Amygdala (tissue), 56 donors: ENCODE measurements at regions not wholly inside any gene's neighbourhood (a gene's known extent, or its start where the extent isn't known, plus 50 kb on each side); places are given as distances from the start of the nearest gene placed in this dataset.

Source experiments
- DNase-seq, 56 donors: peaks; one replicate each; lab custom pipeline; 2025; lab: John Stamatoyannopoulos, UW

DNA sequence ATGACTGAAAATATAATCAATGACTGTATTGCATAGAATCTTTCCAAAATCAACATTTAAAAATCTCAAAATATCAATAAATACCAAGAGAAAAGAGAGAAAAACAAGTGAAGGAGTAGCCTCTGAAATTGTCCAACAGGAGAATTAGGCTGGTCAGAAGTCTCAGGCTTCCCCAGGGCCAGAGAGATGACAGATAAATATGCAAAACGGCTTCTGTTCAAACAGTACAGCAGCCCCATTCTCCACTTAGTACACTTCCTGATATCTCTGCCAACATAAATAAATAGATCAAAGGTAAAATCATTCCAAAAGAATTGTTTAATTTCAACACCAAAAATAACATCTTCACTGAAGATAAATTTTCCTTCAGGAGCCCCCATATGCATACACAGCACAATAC is 204.7 kb upstream of the GABRA2 start:
- DNase-seq = no peak

DNA sequence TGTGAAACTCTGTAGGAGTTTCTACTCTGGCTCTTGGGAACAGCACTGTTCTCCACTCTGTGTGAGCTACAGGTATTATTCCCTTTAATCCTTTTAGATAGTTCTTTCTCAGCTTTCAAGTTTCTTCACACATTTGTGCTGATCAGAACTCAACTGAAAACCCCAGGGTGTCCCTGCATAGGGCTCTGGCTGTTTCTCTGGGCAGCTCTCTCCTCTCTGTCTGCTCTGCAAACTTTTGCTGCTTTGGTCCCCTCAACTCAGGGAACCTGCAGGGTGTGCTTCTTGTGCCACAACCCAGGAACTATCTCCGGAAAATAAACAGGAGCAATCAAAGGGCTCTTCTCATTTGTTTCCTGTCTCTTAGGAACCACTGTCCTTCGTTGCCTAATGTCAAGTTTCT is 196.6 kb upstream of the GABRA2 start:
- DNase-seq = no peak

DNA sequence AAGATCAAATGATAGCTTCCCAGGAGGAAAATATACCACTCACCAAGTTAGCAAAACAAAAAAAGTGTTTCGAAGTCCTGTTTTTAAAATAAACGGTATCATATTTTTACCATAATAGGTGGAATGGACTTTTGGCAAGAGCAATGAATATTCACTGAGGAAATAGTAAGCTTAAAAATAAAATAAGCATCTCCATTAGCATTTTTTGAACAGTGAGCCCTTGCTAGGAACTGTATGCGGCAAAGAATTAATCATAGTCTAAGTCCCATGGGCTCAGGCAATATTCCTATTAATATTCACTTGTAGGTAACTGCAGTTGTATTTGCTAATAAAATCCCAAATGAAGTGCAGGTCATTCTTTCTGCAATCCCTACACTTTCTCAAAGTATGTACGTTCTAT is 191.7 kb upstream of the GABRA2 start:
- no peak for DNase-seq

DNA sequence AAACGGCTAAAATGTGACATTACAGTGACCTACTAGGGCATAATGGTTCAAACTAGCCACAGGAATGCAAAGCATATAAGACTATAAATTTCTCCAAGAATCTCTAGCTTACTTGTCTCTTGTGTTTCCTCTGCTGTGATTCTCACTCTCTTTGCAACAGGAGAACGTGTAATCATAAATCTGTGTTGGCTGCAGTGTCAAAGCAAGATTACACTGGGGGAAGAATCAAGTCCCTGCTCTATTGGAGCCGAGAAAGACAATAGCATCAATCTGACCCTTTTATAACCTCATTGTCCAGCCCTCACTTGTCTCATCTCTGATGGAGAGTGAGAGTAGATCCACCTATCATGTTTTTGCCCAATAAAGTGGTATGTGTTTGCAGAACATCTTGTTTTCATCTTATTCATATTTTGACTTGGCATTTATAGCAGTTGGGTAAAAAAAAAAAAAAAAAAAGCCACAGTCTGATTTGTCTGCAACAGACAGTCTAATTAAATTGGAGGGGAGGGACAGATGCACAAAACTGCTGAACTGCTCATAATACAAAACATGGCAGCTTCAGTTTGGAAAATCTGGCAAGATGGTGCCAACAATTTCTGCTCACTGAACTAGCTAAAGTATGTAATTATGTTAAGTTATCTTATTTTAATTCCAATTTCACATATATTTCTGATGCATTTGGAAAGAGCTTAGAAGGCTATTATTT is 165.0 kb upstream of the GABRA2 start:
- DNase-seq = no peak

DNA sequence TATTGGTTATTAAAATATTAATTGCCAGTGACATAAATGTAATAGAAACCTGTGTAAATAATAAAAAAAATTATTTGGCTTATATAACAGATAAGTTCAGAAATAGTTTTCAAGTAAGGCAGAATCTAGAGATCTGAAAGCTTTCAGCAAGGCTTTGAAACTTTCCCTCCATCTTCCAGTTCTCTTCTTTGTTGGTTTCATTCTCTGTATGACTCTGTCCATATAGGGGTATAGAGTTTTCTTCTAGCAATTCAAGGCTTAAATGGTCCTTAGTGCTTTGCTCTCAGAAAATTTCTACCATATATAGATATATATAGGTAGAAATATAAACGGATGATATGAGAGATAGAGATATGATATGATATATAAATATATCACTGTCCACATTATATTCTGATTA is 160.5 kb upstream of the GABRA2 start:
- DNase-seq = no peak

DNA sequence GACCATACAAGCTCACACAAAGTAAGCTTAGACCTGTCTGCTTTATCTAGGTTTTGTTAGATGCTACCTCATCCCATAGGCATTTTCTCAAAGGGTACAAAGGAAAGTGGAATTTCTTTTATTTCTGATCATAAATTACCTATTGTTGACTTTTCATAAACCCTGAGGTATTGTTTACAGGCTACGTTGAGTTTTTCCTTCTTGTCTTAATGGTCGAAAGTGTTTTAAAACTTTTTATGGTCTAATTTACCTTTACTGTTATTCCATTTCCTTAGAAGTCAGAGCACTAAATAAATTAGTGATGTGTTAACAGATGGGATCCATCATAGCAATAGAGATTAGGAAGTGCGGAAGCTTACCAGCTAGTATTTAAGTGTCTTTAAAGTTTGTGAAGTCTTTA is 159.2 kb upstream of the GABRA2 start:
- DNase-seq = no peak

DNA sequence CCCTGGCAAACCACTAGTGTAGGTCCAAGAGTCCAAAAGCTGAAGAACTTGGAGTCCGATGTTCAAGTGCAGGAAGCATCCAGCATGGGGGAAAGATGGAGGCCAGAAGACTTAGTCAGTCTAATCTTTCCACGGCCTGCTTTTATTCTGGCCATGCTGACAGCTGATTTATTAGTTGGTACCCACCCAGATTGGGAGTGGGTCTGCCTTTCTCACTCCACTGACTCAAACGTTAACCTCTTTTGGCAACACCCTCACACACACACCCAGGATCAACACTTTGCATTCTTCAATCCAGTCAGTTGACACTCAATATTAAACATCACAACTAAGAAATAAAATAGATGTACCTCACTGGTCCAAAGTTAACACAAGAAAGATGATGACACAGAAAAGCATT is 134.8 kb upstream of the GABRA2 start:
- DNase-seq = no peak

DNA sequence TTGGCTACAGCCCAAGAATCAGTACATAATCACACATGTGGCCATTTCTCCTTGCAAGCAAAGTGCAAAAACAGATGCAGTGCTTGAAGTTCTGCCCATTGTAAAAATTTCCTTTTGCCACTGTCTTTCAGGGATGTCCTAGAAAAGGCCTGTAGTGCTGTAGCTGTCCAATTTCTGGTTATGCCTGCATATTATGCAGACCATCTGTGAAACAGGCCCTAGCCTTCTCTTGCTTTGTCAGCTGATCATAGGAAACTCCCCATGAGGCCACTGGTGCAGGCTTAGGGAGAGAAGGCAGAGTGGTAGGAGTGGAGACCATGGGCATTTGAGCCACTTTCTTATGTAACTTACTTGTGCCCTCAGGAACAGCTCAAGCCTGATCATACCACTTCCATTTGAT is 130.4 kb upstream of the GABRA2 start:
- DNase-seq = no peak

DNA sequence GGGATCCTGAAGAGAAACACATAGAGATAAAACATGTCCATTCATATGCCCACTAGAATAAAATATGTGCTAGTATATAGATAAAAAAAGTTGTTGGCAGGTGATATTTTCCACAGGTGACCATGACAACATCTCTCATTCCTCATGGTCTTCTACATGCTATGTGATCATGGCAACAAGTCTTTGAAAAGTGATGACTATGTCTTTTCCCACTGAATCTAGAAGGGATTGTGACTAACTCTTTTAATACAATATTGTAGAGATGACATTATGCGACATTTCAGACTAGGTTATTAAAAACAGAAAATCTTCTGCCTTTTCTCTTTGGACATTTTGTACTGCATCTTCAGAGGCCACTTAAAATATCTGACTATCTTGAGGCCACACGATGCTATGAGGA is 126.0 kb upstream of the GABRA2 start:
- DNase-seq = no peak

DNA sequence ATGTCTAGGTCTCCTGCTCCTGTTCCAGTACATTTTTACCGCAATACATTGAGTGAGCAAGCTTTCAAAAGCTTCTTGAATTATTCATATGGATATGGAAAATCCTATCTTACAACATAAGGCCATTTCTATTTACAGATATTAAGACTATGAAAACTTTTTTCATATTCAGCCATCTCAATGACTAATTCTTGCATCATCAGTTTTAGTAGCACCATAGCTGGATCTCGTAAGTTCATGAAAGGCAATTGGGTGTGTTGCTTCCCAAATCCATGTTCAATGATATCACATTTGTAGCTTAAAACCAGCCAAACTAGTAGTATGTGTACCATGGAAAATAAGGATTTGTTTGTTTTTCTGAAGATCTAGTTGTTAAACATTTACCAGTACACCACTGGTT is 118.3 kb upstream of the GABRA2 start:
- no peak for DNase-seq

DNA sequence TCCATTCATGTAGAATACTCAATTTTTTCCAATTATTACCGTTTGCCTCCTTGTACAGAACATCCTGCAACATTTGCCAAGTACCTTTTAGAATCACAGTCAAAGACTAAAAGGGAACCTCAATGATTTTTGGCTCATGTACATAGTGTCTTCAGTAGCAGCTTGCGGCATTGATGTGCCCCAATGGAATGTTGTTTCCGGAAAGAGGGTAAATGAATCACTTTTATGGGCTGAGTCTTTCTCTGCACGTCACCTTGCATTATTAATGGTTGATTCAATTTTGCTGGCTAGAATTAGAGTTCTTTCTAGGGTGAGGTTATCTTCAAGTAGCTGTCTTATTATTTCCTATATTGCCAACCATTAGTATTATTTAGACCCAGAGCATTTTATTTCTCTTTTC is 116.9 kb upstream of the GABRA2 start:
- DNase-seq = no peak

DNA sequence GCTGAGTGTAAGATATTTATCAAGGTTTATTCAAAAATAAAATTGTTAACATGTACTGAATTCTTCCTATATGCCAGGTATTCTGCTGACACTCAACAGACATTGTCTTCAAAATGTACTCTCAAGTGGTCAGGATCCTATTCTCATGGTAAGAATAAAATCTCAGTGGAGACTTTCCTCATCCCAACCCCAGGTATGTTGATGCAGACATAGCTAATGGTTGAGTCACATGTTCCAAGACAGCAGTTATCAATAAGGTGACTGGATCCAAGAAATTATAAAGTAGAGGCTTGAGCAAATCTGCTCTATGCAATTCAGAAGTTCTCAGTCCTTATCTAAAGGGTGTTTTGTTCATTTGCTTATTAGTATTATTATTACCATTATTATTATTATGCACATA is 115.2 kb upstream of the GABRA2 start:
- no peak for DNase-seq

DNA sequence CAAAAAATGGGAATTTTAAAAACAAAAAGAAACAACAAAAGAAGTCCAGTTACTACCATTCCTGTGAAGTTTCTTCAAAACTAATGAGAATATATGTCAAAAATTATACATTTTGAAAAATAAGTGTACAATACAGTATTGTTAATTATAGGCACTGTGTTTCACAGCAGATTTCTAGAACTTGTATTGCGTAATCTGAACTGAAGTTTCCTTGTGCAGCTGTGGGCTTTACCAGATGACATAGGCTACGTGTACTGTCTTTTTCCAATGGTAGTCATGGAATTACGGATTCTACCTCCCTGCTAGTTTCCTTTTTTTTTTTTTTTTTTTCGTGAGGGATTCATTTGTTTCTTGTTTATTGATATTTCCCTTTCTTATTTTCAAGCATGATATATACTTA is 113.8 kb upstream of the GABRA2 start:
- no peak for DNase-seq

DNA sequence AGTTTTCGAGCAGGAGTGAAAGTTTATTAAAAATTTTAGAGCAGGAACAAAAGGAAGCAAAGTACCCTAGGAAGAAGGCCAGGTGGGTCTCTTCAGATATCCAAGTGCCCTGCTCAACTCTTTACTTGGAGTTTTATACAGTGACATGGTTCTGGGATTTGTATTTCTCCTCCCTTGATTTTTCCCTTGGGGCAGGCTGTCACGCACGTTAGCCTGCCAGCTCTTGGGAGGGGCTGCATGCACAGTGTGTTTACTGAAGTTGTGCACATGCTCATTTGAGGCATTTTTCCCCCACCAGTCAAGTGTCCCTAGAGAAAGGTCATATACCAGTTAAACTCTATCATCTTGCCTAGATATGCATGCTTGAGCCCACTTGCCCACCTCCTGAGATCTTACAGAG is 102.5 kb upstream of the GABRA2 start:
- no peak for DNase-seq

DNA sequence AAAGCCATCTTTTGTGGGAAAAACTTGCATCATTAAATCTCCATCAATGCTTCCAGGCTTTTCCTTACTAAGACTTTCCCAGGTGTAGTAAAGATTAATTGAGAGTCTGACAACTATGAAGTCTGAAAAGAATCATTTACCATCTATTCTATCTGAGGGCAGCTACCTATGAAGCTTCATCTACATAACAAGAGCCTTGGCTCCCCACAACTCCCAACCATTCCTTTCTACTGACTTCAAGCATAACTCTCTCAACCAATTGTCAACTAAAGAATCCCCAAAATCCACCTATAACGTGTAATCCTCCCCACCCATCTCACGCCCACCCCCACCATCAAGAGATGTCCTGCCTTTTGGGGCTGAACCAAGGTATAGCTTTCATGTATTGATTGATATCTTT is 101.5 kb upstream of the GABRA2 start:
- DNase-seq = no peak

DNA sequence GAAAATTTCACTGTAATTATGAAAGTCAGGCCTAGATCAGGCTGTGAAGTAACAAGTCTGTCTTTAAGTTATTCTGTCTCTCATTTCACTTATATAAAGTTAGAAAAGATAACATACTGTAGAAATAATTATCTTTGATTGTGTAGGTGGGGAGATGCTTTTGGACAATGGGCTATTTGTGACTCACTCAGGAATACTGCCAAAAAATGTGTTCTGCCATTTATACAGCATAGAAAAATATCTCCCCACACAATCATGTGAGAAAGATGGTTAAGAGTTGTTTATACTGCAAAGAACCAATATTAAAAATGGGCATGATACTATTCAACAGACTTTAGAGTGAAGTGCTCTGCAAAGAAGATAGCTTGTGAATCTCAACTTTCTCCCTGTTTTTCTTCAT is 95.0 kb upstream of the GABRA2 start:
- DNase-seq = no peak

DNA sequence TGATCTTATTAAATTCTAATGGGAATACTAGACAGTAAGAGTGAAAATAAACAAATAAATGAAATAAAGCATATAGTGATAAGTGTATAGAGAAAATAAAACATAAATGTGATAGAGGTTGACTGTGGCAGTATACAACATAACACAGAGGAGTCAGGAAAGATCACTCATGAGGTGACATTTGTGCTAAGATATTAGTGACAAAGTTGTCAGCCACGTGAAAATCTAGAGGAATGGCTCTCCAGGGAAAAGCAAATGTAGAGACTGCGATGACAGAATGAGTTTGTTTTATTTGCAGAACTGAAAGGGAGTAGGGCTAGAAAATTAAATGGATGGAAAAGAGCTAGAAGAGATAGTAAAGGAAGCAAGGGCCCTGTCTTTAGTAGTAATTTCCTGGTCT is 72.8 kb upstream of the GABRA2 start:
- no peak for DNase-seq

DNA sequence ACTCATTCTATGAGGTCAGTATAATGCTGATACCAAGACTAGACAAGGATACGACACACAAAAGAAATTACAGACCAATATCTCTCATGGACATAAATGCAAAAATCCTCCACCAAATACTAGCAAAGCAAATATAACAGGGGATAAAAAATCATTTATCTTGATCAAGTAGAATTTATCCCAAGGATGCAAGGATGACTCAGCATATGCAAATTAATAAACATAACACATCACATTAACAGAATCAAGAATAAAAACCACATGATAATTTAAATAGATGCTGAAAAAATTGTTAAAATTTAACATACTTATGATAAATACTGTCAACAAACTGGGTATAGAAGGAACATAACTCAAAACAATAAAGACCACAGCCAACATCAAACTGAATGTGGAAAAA is 69.4 kb upstream of the GABRA2 start:
- no peak for DNase-seq

DNA sequence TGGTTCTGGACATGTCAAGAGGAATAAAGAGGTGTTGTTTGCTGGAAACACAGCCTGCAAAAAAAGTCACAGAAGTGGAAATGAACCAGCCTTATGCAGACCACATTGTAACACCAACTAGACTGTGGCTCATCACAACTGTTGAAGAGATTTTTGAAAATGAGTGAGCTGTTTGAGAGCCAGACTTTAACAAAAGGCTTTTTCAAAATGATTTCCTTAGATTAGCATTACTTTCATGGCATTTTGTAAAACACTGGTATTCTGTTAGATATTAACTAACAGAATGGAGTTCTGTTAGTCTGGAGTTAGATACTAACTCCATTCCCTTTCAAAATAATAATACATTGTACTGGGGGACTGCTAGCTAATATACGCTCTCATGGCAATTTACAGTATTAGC is 60.6 kb upstream of the GABRA2 start:
- no peak for DNase-seq

DNA sequence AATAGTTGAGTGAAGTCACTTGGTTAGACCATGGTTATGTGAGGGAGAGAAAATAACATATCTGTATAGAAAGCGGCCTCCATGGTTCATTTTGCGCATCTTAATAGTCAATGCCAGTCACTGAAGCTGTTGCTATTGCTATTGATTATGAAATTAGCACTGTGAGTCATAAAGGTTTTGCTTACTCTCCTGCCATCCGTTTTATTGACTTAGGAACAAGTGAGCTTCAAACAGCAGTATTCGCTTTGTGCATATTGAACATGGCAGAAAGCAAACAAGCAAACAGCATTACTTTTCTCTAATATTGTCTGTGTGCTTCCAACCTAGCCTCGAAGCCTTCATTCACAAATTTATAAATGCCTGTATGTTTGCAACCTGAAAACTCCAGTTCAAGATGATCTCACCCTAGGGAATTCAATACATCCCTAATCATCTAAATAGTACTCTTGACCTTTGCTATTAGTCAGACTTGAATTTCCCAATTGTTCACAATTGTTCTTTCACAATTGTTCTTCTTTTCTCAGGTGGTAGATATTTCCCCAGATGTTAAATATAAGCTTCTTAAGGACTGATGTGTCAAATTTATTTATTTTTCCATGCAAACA is 55.9 kb upstream of the GABRA2 start:
- DNase-seq = no peak

DNA sequence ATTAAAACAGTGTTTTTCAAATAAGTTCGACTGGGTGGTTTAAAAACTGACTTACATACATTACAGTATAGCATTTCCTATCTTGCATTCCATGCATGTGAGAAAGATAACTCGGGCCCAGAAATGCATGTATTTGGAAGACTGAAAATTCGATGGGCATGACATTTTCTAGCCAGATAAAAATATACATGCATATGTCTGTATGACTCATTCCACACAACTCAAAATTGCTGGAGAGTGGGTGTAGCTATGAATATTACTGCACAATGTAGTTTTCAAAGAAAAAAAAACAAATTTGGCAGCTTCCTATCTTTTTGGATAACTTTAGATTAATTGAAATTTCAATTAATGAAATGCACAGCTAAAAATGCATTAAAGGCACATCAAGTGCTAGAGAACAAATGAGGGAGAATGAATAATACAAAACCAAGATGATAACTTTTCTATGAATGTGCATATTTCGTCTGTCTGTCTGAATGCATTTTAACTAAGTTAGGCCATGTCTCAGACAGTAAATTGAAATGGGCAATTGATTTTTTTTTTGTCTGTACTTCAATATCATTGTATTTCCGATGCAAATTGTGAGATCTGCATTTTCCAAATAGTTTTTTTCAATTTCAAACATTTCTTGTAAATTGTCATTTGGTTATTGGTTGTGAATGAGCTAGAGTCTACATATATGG is 54.5 kb upstream of the GABRA2 start:
- peak in 1 of 56 donors; percentile 3 for DNase-seq

DNA sequence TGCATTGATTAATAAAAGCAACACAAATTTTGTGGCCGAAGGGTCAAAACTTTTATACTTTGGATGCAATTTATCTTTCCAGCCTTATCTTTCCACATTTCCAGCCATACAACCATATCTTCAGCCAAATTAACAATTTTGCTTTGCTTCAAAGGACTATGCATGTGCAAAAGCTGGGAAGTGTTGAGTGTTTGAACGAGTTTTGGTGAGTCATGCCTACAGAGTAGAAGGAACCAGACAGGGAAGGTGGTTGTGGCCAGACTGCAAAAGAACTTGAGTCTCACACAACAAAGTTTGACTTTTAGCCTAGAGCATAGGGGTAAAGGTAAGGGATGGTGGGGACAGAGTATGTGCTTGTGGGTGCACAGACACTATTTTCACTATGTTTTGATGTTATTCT is 53.0 kb upstream of the GABRA2 start:
- no peak for DNase-seq
